GM21529 (cell line): ENCODE measurements at regions not wholly inside any gene's neighbourhood (a gene's known extent, or its start where the extent isn't known, plus 50 kb on each side); places are given as distances from the start of the nearest gene placed in this dataset.

Experiments
- ATAC-seq: cut with Tn5 transposase; IDR thresholded peaks from one replicate; pipeline ENCODE4 v1.9.1; 2021; ENCODE audit not compliant: unreplicated experiment

GRCh38 chr5:5967373-5967772, 411.0 kb downstream of the MED10 start:
- no peak for ATAC-seq

GRCh38 chr5:5965132-5965531, 413.2 kb downstream of the MED10 start:
- no peak for ATAC-seq

- no peak for ATAC-seq
Measured at GRCh38 chr5:5964347-5964746, 414.0 kb downstream of the MED10 start.

- ATAC-seq: no peak
Measured at GRCh38 chr5:5957737-5958136, 420.6 kb downstream of the MED10 start.

GRCh38 chr5:5954275-5954598, 424.1 kb downstream of the MED10 start:
- no peak for ATAC-seq

GRCh38 chr5:5953584-5954274, 424.6 kb downstream of the MED10 start:
- ATAC-seq: no peak

- no peak for ATAC-seq
Measured at GRCh38 chr5:5951953-5952352, 426.4 kb downstream of the MED10 start.

GRCh38 chr5:5950658-5951057, 427.7 kb downstream of the MED10 start:
- ATAC-seq: no peak

- ATAC-seq: no peak
Measured at GRCh38 chr5:5941486-5941885, 436.9 kb downstream of the MED10 start.

GRCh38 chr5:5939759-5940370, 438.5 kb downstream of the MED10 start:
- no peak for ATAC-seq

- no peak for ATAC-seq
Measured at GRCh38 chr5:5933651-5934050, 444.7 kb downstream of the MED10 start.

GRCh38 chr5:5932824-5933223, 445.5 kb downstream of the MED10 start:
- no peak for ATAC-seq

GRCh38 chr5:5930561-5930960, 447.8 kb downstream of the MED10 start:
- ATAC-seq: no peak

GRCh38 chr5:5929291-5930020, 448.9 kb downstream of the MED10 start:
- ATAC-seq: no peak

- no peak for ATAC-seq
Measured at GRCh38 chr5:5925191-5925590, 453.2 kb downstream of the MED10 start.

- no peak for ATAC-seq
Measured at GRCh38 chr5:5919411-5919810, 458.9 kb downstream of the MED10 start.

GRCh38 chr5:5906778-5907177, 471.6 kb downstream of the MED10 start:
- ATAC-seq: no peak

GRCh38 chr5:5905186-5905585, 473.2 kb downstream of the MED10 start:
- ATAC-seq: no peak

GRCh38 chr5:5904113-5904512, 474.2 kb downstream of the MED10 start:
- no peak for ATAC-seq

GRCh38 chr5:5902678-5903646, 475.4 kb downstream of the MED10 start:
- no peak for ATAC-seq

GRCh38 chr5:5900350-5900749, 477.9 kb downstream of the ICE1 start:
- no peak for ATAC-seq
